ENCODE measurements at regions not wholly inside any gene's neighbourhood (a gene's known extent, or its start where the extent isn't known, plus 50 kb on each side); places are given as distances from the start of the nearest gene placed in this dataset.

DNA sequence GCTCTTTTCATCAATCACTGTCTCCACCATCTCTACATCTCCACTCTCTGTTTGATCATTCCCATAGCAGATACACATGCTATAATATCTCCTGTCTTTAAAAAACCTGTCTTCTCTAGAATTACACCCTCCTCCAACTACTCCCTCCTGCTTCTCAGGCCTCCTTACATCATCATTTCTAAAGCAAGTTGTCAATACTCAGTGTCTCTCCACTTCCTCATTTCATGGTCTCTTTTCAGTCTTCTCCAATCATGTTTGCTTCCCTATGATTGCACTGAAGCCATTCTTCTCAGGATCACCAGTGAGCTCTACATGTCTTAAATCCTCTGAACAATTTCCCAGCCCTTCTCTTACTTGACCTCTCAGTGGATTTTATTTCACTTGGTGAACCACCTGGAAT is 87.0 kb upstream of the ZNF280D start:
- Mint-ChIP-seq H3K36me3 (no peaks in the 10 kb centered on the region), H3K9me3 (no peaks in the 10 kb centered on the region), H3K4me1 (peaks cover 41% of the 10 kb centered on the region), H3K27me3 (ENCODE audit: low read depth) (peaks cover 30% of the 10 kb centered on the region), H3K27ac (no peak overlapping the region), H3K4me3 (no peak overlapping the region)
- TF ChIP-seq CTCF (IDR thresholded peaks at IDR 0.05; ENCODE audit: unreplicated experiment) = no peak
- DNase-seq (ENCODE audit: low spot score in 2 of 2, unreplicated experiment in 2 of 2) = no peak

DNA sequence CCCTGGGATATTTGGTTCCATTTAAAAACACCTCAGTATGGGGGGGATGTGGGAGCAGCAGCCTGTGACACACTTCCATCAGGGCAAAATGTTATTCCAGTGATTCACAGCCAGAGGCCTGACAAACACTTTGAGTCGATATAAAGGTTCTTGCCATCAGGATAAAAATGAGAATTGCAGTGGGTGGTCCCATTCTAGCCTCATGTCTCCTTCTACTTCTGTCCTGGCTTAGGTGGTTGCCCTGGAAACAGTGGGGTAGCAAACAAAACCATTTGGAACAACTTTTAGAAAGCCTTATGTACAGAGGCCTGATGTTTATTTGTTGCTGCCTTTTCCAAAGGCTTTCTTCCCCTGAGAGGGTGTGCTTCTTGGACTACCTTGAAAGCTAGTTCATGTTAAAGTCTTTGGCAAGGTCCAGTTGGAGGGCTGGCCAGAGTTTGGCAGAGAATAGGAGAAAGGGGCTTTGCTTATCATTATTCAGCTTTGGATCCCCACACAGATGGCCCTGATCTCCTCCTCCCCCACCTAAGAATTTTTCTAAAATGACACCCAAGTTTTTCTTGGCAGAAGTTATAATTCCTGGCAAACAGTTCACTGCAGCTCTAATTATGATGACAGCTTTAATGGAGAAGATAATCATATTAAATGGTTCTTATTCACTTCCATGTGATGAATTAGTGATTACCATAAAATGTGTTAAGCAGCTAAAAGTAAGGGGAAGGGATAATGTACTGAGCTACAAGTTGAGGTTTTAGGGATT is 84.2 kb upstream of the ZNF280D start:
- Mint-ChIP-seq H3K4me3 (no peak overlapping the region), H3K4me1 (peaks cover 36% of the 10 kb centered on the region), H3K27me3 (ENCODE audit: low read depth) (peaks cover 23% of the 10 kb centered on the region), H3K9me3 (no peaks in the 10 kb centered on the region), H3K27ac (no peak overlapping the region), H3K36me3 (no peaks in the 10 kb centered on the region)
- DNase-seq (ENCODE audit: low spot score in 2 of 2, unreplicated experiment in 2 of 2) = no peak
- no peak for TF ChIP-seq CTCF (IDR thresholded peaks at IDR 0.05; ENCODE audit: unreplicated experiment)

DNA sequence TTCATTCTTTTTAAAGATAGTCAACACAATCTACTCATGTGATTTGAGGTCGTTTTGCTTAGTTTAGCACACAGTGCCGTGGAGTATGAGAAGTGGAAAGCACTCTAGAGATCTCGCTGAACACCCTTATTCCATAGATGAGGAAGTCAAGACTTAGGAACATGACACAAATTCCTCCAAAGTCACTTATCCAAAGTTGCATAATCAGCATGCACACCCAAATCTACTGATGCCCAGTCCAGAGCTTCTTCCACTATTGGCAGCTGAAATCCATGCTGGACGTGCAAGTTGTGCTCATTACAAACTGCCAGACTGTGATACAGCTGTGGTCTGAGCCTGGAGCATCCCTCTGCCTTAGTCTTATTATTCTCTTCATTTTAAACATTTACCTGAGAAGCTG is 83.5 kb upstream of the ZNF280D start:
- no peaks in the 10 kb centered on the region for H3K36me3 Mint-ChIP-seq
- peaks cover 23% of the 10 kb centered on the region for H3K27me3 Mint-ChIP-seq (ENCODE audit: low read depth)
- H3K4me3 Mint-ChIP-seq = no peak overlapping the region
- no peaks in the 10 kb centered on the region for H3K9me3 Mint-ChIP-seq
- H3K4me1 Mint-ChIP-seq = peaks cover 28% of the 10 kb centered on the region
- no peak overlapping the region for H3K27ac Mint-ChIP-seq
- no peak for TF ChIP-seq CTCF (IDR thresholded peaks at IDR 0.05; ENCODE audit: unreplicated experiment)
- DNase-seq (ENCODE audit: low spot score in 2 of 2, unreplicated experiment in 2 of 2) = no peak

DNA sequence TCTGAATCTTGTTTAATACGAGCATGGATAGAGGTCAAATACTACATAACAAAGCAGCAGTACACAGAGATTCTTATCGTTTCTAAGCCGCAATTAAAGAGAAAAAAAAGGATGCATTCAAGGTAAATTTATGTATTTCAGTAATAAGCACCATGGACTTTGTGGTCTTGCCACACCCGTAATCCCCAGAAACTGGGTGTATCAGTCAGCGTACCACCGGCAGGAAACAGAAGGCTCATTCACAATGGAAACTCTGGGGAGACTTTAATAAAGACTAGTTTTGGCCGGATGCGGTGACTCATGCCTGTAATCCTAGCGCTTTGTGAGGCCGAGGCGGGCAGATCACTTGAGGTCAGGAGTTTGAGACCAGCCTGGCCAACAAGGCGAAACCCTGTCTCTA is 81.9 kb upstream of the ZNF280D start:
- peaks cover 6% of the 10 kb centered on the region for H3K9me3 Mint-ChIP-seq
- no peak for TF ChIP-seq CTCF (IDR thresholded peaks at IDR 0.05; ENCODE audit: unreplicated experiment)
- peaks cover 18% of the 10 kb centered on the region for H3K4me1 Mint-ChIP-seq
- peaks cover 2% of the 10 kb centered on the region for H3K36me3 Mint-ChIP-seq
- DNase-seq (ENCODE audit: low spot score in 2 of 2, unreplicated experiment in 2 of 2) = no peak
- no peak overlapping the region for H3K27ac Mint-ChIP-seq
- peaks cover 17% of the 10 kb centered on the region for H3K27me3 Mint-ChIP-seq (ENCODE audit: low read depth)
- no peak overlapping the region for H3K4me3 Mint-ChIP-seq

- Mint-ChIP-seq H3K36me3 (peaks cover 2% of the 10 kb centered on the region), H3K9me3 (peaks cover 11% of the 10 kb centered on the region), H3K4me1 (peaks cover 17% of the 10 kb centered on the region), H3K27me3 (ENCODE audit: low read depth) (peaks cover 11% of the 10 kb centered on the region), H3K27ac (no peak overlapping the region), H3K4me3 (no peak overlapping the region)
- TF ChIP-seq CTCF (IDR thresholded peaks at IDR 0.05; ENCODE audit: unreplicated experiment) = no peak
- DNase-seq (ENCODE audit: low spot score in 2 of 2, unreplicated experiment in 2 of 2) = no peak
These were observed 81.1 kb upstream of the ZNF280D start for GRCh38 chr15:56814429-56814828.

All from mesothelial cell of epicardium (in vitro differentiated cells).